ENCODE measurements at regions not wholly inside any gene's neighbourhood (a gene's known extent, or its start where the extent isn't known, plus 50 kb on each side); places are given as distances from the start of the nearest gene placed in this dataset.

DNA sequence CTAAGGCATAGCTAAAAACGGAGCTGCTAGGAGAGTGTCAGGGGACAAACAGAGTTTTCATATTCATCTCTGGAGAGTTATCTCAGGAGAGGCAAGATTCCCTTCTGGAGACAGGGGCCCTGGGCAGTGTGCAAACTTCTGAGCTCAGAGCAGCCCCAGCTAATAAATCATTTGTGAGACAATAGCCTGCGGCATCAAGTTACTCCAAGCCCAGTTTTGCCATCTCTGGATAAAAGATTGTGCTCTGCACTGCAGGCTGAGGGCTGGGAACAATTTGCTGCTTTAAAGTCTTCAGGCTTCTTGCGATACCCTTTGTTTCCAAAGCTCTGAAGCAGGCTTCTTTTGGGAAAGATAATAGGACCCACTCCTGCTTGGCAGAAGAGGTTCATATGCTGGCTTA lies 164.3 kb upstream of the BRINP1 start:
- TF ChIP-seq EZH2 (IDR thresholded peaks at IDR 0.05; ENCODE audit: borderline replicate concordance, low read length) = no peak
- TF ChIP-seq, protein P1, sequence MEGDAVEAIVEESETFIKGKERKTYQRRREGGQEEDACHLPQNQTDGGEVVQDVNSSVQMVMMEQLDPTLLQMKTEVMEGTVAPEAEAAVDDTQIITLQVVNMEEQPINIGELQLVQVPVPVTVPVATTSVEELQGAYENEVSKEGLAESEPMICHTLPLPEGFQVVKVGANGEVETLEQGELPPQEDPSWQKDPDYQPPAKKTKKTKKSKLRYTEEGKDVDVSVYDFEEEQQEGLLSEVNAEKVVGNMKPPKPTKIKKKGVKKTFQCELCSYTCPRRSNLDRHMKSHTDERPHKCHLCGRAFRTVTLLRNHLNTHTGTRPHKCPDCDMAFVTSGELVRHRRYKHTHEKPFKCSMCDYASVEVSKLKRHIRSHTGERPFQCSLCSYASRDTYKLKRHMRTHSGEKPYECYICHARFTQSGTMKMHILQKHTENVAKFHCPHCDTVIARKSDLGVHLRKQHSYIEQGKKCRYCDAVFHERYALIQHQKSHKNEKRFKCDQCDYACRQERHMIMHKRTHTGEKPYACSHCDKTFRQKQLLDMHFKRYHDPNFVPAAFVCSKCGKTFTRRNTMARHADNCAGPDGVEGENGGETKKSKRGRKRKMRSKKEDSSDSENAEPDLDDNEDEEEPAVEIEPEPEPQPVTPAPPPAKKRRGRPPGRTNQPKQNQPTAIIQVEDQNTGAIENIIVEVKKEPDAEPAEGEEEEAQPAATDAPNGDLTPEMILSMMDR (IDR thresholded peaks at IDR 0.05; ENCODE audit: low read length) = no peak
- no peak overlapping the region for H3K4me2 ChIP-seq (ENCODE audit: low read length)
- no peaks in the 10 kb centered on the region for H3K36me3 ChIP-seq (ENCODE audit: insufficient read depth, low read length)
- no peaks in the 10 kb centered on the region for H4K20me1 ChIP-seq (ENCODE audit: insufficient read depth, low read length)
- H3K9me2 ChIP-seq (ENCODE audit: low read depth, low read length) = no peaks in the 10 kb centered on the region
- no peaks in the 10 kb centered on the region for H3K9me3 ChIP-seq (ENCODE audit: low read length)
- no peak overlapping the region for H3K9ac ChIP-seq (ENCODE audit: low read length)
- no peak overlapping the region for H3K4me3 ChIP-seq (ENCODE audit: low read depth, low read length, poor library complexity, severe bottlenecking)
- no peak overlapping the region for H2AFZ ChIP-seq (ENCODE audit: low read length)
- no peak overlapping the region for H3K27ac ChIP-seq (ENCODE audit: low read depth, low read length, poor library complexity, severe bottlenecking)
- no peaks in the 10 kb centered on the region for H3K79me2 ChIP-seq (ENCODE audit: insufficient read depth, low read length)
- no peaks in the 10 kb centered on the region for H3F3A ChIP-seq (ENCODE audit: insufficient read depth, low read length)
- H3K27me3 ChIP-seq (ENCODE audit: insufficient read depth, low read length) = no peaks in the 10 kb centered on the region
- H3K4me1 ChIP-seq (ENCODE audit: insufficient read depth, low read length, severe bottlenecking) = no peaks in the 10 kb centered on the region

DNA sequence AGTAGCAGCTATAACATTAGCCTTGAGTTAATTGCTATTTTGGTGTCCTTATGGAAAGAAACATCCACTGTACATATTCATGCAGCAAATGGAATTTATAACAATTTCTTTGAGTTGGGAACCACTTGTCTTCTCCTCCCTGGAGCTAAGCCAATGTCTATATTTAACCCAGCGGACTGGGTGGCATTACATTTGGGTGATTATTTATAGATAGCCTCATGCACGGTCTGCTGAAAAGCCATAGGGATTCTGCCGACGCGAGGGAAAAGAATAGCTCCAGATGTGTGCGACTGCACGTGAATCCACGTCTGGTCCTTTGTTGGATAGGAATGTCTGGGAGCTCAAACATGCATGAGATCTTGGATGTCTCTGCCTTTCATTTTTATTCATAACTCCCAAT lies 157.5 kb upstream of the BRINP1 start:
- no peak overlapping the region for H2AFZ ChIP-seq (ENCODE audit: low read length)
- no peaks in the 10 kb centered on the region for H3K9me2 ChIP-seq (ENCODE audit: low read depth, low read length)
- no peak for TF ChIP-seq EZH2 (IDR thresholded peaks at IDR 0.05; ENCODE audit: borderline replicate concordance, low read length)
- TF ChIP-seq, protein P1 (IDR thresholded peaks at IDR 0.05; ENCODE audit: low read length) = no peak
- no peaks in the 10 kb centered on the region for H3K4me1 ChIP-seq (ENCODE audit: insufficient read depth, low read length, severe bottlenecking)
- no peaks in the 10 kb centered on the region for H3K36me3 ChIP-seq (ENCODE audit: insufficient read depth, low read length)
- H3K27ac ChIP-seq (ENCODE audit: low read depth, low read length, poor library complexity, severe bottlenecking) = no peak overlapping the region
- H3K4me3 ChIP-seq (ENCODE audit: low read depth, low read length, poor library complexity, severe bottlenecking) = no peak overlapping the region
- no peaks in the 10 kb centered on the region for H3F3A ChIP-seq (ENCODE audit: insufficient read depth, low read length)
- H3K4me2 ChIP-seq (ENCODE audit: low read length) = no peak overlapping the region
- H3K27me3 ChIP-seq (ENCODE audit: insufficient read depth, low read length) = no peaks in the 10 kb centered on the region
- H3K9ac ChIP-seq (ENCODE audit: low read length) = no peak overlapping the region
- no peaks in the 10 kb centered on the region for H3K79me2 ChIP-seq (ENCODE audit: insufficient read depth, low read length)
- H3K9me3 ChIP-seq (ENCODE audit: low read length) = no peaks in the 10 kb centered on the region
- no peaks in the 10 kb centered on the region for H4K20me1 ChIP-seq (ENCODE audit: insufficient read depth, low read length)

DNA sequence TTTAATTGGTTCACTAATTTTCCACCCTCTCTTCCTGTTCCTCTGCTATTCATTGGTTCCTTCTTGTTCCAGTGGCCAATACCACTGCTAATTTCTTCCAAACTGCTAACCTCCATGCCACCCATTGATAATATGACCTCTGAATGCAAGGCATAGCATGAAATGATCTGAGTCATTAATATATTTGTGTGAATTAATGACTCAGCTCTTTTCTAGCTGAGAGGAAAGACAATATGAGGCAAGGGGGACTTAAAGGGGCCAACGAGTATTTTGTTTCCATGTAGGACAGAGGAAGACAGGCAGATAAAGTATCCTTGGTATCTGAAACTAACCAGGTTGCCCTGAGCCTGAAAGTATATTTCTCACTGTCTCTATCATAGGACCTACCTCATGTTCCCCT lies 154.3 kb upstream of the BRINP1 start:
- Histone ChIP-seq H3K9me2 (ENCODE audit: low read depth, low read length) (no peaks in the 10 kb centered on the region), H2AFZ (ENCODE audit: low read length) (no peak overlapping the region), H3K4me2 (ENCODE audit: low read length) (no peak overlapping the region), H3K27me3 (ENCODE audit: insufficient read depth, low read length) (no peaks in the 10 kb centered on the region), H3K27ac (ENCODE audit: low read depth, low read length, poor library complexity, severe bottlenecking) (no peak overlapping the region), H3K9me3 (ENCODE audit: low read length) (no peaks in the 10 kb centered on the region), H4K20me1 (ENCODE audit: insufficient read depth, low read length) (no peaks in the 10 kb centered on the region), H3K4me3 (ENCODE audit: low read depth, low read length, poor library complexity, severe bottlenecking) (no peak overlapping the region), H3K9ac (ENCODE audit: low read length) (no peak overlapping the region), H3F3A (ENCODE audit: insufficient read depth, low read length) (no peaks in the 10 kb centered on the region), H3K79me2 (ENCODE audit: insufficient read depth, low read length) (no peaks in the 10 kb centered on the region), H3K4me1 (ENCODE audit: insufficient read depth, low read length, severe bottlenecking) (no peaks in the 10 kb centered on the region), H3K36me3 (ENCODE audit: insufficient read depth, low read length) (no peaks in the 10 kb centered on the region)
- TF ChIP-seq, protein P1 (IDR thresholded peaks at IDR 0.05; ENCODE audit: low read length) = no peak
- no peak for TF ChIP-seq EZH2 (IDR thresholded peaks at IDR 0.05; ENCODE audit: borderline replicate concordance, low read length)

Measured in OCI-LY1 (cell line).